ENCODE measurements at regions not wholly inside any gene's neighbourhood (a gene's known extent, or its start where the extent isn't known, plus 50 kb on each side); places are given as distances from the start of the nearest gene placed in this dataset.
"Not testable (repeated sequence)": the region's sequence is repeated elsewhere in the genome, so short reads cannot be mapped to it uniquely, and the experiment has no call there.

GRCh38 chr7:16933296-16934279 is 51.8 kb upstream of the AGR3 start:
- no peak for DNase-seq (ENCODE audit: low read depth)

DNA sequence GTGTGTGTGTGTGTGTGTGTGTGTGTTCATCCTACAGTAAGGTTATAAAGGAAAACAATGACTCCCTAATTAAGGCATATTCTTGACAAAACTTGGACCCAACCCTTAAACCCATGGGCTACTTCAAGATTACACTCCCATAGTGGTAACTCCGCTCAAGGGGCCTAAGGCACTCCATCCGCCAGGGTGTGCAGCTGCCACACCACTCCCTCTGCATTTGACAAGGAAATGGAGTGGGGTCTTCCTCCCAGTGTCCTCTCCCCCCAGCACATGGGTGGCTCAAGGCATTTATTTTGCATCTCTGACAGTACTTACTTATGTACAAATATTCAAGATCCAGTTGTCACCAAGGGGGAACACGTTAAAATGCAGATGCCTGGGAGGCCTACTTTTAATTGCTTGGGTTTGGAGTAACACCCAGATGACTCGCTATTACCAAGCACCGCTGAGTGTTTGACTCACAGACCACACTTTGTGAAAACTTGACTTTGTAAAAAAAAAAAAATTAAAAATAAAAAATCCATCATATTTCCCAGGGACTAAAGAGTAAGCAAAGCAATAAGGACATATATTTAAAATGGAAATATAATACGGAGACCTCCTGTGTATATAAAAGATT is 53.0 kb upstream of the AGR3 start:
- DNase-seq (ENCODE audit: low read depth), result no peak

- no peak for DNase-seq (ENCODE audit: low read depth)
These were observed 53.6 kb upstream of the AGR3 start for GRCh38 chr7:16935341-16935735.

DNA sequence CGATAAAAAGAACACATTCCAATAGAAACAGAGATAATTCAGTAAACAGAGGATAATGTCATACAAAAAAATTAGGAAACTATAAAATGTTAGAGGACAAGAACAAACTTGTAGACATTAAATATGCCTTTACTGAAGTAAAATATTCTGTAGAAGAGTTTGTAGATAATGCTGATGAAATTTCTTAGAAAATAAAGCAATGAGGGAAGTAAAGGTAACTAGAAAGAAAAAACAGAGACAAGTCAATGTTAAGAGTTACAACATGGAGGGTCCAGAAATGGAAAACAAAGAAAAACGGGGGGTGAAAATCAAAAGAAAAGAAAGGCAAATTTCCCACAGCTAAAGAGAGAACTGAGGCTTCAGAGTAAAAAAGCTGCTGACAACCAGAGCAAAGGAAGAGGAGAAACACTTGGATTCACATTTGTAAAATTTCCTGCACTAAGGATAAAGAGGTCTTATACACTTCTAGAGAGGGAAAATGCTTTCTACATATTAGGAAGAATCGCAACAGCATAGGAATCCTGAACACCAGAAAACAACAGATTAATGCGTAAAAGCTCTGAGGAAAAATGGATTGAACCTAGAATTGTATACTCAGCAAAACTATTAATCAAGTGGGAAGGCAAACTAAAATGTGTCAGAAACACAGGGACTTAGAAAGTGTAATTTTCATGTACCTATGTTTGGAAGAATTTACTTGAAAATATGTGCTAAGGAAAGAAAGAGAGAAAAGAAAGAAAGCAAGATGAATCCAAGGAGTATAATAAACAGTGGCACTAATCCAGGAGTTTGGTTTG is 55.0 kb upstream of the AGR3 start:
- no peak for DNase-seq (ENCODE audit: low read depth)

DNA sequence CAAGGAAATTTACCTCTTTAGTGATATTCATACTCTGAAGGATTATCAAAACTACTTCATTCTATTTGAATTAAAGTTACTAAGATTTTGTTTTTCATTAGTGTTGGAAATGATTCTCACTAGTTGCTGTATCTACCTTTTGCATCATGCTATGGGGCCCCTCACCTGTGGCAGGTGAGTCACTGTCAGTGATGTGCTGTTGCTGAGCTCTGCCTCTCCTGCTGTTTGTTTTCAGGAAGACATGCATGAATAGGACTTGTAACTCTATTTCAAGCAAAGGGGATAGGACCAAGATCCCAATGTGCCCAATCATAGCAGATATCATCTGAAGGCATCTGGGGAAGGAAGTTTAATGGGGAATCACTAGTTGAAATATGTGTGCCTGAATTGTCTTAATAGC is 57.4 kb upstream of the AGR3 start:
- no peak for DNase-seq (ENCODE audit: low read depth)

DNA sequence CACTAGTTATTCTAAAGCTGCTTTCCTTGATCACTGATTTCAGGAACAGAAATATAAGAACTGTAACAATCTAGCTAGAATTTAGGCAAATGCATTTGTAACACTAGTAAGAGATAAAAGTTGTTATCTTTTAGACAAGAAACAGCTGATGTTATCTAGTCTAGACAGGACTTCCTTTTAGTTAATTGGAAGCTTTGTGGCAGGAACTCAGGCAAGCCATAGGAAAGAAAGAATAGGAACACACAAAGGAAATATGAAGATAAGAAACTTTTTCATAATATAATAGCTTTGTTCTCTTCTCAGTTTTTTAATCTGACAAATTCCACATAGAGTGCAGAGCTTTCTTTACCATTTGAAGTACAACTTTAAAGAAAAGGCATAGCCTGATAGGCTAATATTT is 59.0 kb upstream of the AGR3 start:
- no peak for DNase-seq (ENCODE audit: low read depth)

GRCh38 chr7:16942929-16943509 is 61.2 kb upstream of the AGR3 start:
- no peak for DNase-seq (ENCODE audit: low read depth)

DNA sequence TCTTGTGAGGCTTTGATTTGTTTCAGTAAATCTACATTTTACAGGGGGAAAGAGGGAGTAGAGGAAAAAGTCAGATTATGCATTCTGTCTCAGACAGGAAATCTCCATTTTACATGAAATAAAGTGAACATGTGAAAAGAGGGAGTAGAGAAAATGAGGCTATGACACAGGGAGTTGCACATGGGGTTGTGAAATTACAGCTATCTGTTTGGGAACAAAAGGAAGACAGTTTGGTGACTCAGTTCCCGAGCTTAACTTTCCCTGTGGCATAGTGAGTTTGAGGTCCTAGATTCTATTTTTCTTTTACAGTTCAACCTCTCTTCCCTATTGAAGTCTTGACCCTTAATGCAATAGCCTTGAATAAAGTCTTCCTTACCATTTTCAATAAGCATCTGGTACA is 63.2 kb upstream of the AGR3 start:
- DNase-seq (ENCODE audit: low read depth), result no peak

GRCh38 chr7:16945372-16945771 is 63.6 kb upstream of the AGR3 start:
- no peak for DNase-seq (ENCODE audit: low read depth)

DNA sequence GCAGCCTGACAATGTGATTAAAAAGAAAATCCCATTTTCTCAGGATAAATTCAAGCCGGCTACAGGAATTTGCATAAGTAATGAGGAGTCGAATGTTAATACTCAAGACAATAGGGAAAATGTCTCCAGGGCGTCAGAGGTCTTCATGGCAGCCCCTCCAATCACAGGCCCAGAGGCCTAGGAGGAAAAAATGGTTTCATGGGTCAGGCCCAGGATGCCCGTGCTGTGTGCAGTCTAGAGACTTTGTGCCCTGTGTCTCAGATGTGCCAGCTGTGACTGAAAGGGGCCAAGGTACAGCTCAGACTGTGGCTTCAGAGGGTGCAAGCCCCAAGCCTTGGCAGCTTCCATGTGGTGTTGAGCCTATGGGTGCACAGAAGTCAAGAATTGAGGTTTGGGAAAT is 66.3 kb upstream of the AGR3 start:
- not testable (repeated sequence) for DNase-seq (ENCODE audit: low read depth)

DNA sequence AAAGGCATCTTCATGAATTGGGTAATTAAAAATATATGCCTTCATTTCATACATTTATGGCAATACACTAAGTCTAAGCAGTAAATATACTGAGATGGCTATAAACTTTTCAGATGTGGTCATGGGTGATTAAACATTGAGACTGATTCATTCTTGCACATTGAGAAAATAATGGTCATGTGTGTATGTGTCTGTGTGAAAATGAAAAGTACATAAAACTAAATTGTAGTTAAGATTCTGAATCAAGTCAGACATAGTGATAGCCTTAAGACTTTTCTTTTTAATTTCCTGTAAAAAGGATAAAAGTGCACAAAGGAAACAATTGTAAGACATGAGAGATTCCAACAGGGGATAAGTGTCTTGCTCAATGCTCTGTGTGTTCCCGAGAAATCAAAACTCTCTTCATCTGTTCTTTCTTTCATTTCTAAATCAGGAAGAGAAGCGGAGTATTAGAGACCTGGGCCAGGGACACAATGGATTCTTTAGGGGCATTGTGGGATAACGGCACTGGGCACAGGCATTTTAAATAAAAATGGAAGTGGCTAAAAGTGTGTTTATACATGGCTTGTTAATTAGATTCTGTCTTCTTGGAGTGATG is 69.8 kb upstream of the AGR3 start:
- no peak for DNase-seq (ENCODE audit: low read depth)

DNA sequence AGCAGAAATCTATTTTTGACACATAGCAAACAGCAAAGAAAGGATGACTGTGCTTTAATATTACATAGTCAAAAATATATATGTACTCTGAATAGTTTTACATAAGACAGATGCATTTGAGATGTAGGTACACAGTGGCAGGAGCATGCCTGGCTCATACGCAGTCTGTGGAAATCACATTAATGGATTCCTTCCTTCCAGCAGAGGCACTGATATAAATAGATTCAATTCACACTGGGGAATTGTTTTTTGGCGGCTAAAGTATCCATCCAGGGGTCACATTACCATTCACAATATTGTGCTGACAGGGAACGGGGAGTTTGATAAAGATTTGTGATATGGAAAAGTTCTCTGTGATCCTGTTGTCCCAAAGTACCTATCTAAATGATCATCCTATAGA is 72.5 kb upstream of the AGR3 start:
- DNase-seq (ENCODE audit: low read depth), result no peak

DNA sequence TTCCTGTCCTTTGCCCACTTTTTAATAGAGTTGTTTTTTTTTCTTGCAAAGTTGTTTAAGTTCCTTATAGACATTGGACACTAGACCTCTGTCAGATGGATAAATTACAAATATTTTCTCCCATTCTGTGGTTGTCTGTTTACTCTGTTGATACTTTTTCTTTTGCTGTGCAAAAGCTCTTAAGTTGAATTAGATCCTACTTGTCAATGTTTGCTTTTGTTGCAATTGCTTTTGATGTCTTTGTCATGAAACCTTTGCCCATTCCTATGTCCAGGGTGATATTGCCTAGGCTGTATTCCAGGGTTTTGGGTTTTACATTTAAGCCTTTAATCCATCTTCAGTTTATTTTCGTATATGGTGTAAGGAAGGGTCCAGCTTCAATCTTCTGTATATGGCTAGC is 76.9 kb upstream of the AGR3 start:
- DNase-seq (ENCODE audit: low read depth), result no peak

DNA sequence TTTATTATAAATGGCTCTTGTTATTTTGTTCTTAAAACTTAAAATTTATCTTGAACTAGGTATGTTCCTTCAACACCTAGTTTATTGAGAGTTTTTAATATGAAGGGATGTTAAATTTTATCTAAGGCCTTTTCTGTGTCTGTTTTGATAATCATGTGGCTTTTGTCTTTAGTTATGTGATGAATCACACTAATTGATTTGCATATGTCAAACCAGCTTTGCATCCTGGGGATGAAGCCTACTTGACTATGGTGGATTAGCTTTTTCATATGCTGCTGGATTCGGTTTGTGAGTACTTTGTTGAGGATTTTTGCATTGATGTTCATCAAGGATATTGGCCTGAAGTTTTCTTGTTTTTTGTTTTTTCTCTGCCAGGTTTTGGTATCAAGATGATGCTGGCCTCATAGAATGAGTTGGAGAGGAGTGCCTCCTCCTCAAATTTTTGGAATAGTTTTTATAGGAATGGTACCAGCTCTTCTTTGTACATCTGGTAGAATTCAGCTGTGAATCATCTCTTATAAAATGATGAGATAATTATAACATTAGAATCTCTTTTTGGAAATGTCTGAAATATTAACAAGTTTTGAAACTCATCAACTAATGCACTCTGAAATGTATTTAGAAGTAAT is 78.7 kb upstream of the AGR3 start:
- no peak for DNase-seq (ENCODE audit: low read depth)

DNA sequence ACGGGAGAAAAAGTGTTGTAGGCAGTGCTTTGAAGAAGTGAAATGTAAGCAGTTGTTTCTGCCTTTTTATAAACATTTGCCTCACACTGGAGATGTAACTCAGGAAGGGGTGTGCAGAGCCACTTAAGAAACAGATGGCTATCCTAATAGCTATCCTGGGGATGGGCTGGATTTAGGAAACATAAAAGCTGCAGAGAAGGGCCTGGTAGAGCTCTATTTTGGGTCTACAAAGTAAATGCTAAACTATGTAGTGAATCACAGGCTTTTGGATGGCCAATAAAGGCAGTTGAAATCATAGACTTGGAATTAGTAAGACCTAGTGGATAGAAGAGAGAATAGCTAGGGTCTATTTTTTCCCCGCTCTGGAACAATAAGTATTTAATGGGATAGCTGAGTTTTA is 79.9 kb upstream of the AGR3 start:
- no peak for DNase-seq (ENCODE audit: low read depth)

- DNase-seq (ENCODE audit: low read depth), result no peak
These were observed 81.3 kb upstream of the AGR3 start for GRCh38 chr7:16963044-16963443.

- DNase-seq (ENCODE audit: low read depth), result not testable (repeated sequence)
These were observed 83.9 kb upstream of the AGR3 start for GRCh38 chr7:16965697-16966096.

DNA sequence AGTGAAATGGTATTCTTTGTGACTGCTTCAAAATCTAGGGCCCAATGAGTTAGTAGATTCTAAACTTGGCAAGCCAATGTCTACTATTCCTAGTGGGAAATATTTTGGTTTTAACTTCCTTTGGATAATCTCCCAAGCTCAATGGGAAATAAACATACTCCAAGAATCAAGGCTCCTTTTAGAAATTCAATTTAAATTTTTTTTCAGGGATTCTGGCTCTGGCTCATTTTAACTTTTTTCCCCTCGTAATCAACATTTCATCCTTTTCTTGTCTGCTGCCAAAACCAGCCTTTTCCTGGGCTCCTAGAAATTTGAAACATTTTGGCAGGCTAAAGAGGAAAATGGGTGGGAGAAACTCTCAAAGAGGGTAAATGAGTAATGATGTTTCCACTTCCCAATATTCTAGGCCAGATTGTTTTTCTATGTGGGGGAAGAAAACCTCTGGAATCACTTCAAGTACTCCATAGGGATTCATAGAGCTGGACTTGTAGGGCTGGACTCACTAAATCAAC is 85.6 kb upstream of the AGR3 start:
- no peak for DNase-seq (ENCODE audit: low read depth)

GRCh38 chr7:16970732-16971482 is 89.1 kb upstream of the AGR3 start:
- DNase-seq (ENCODE audit: low read depth), result no peak

DNA sequence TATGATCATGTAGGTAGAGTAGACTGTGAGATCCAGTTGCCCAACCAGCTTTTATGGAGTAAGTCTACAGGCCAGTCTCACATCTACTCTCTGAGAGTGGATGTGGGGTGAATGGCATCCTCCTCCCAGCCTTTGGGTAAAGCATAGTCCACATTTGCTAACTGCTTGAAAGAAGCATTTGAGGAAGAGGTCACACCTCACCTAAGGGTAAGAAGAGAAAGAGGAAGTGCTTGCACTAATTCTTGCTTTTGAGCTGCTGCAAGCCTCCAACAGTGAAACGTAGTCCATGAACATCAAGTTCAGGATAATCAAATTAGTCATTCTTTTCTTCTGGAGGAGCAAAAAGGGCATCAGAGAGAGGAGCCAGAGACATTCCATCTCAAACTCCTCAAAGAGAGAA is 93.9 kb upstream of the AGR3 start:
- DNase-seq (ENCODE audit: low read depth), result no peak

All from stimulated activated CD8-positive, alpha-beta memory T cell treated with anti-CD3 and anti-CD28 coated beads, Interleukin-15, amount 100 ng/mL, for 1 hour (primary cell).